ENCODE measurements at regions not wholly inside any gene's neighbourhood (a gene's known extent, or its start where the extent isn't known, plus 50 kb on each side); places are given as distances from the start of the nearest gene placed in this dataset.

- DNase-seq = no peak
Observed at GRCh38 chr12:66919466-66919865, 240.6 kb upstream of the GRIP1 start.

GRCh38 chr12:66920205-66920604 is 241.3 kb upstream of the GRIP1 start:
- DNase-seq = no peak

GRCh38 chr12:66921151-66921550 is 242.3 kb upstream of the GRIP1 start:
- no peak for DNase-seq

DNA sequence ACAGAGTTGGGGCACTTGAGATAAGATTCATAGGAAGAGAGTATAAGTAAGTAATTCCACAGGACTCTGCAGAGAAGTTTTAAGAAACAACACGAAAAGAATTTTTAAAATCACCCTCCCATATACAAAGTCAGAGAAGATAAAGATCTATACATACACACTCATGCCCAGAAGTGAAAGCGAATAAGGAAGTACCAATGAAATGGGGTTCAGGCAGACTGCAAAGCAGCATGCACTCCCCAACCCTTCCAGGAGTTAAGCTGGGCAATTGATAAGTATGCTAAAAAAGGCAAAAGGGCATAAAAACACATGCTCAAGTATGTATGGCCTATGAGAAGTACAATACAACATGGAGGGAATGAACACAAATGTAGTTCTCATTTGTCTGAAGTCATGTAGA is 246.2 kb upstream of the GRIP1 start:
- no peak for DNase-seq

- DNase-seq = no peak
Observed at GRCh38 chr12:66929121-66929520, 250.2 kb upstream of the GRIP1 start.

GRCh38 chr12:66931091-66931490 is 252.2 kb upstream of the GRIP1 start:
- no peak for DNase-seq

- DNase-seq = no peak
Observed at GRCh38 chr12:66932126-66932525, 253.2 kb upstream of the GRIP1 start.

DNA sequence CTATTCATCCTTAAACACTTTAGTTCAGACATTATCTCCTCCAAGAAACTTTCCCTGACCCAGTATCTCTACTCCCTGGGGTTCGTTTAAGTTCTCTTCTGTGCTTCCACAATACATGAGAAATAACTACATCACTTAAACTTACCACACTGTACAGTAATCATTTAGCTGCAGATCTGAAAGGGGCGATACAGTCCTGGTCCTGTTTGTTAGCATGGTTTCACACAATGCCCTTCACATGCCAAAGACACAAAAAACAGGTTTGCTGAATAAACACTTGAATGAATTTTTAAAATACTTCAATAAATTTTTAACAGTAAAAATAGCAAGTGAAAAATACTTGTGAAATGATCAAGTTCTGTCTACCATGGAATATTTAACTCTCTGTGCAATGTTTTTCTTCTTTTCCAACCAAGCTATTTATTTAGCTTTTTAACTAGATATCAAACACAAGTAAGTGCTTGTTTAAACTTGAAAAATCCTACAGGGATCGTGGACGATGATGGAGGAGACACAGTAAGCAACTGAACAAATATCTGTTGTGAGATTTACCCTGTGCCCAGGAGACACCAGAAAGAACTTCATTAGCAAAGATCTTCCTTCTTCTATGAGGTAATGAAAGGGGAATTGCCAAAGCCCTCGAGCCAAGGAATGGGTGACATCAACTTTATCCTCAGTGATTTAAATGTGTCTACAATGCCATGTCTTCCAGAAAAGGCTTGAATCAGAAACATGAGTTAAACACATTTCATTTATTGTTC is 255.6 kb upstream of the GRIP1 start:
- no peak for DNase-seq

DNA sequence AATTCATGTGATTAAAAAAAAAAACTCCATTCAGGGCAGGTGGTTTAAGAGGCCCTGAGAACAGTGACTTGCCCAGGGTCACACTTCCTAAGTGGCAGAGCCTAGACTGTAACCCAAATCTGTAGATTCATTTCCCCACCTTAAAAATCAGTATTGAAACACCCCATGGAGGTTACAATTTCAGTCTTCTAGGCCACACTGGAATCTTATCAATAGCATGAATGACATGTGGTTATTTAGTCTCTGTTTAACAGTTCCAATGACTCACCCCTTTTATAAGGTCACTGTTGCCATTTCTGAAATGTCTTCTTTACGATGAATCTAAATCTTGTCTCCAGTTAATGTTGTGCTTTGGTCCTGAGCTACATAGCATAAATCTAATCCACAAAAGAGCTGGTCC is 262.3 kb upstream of the GRIP1 start:
- DNase-seq = no peak

- DNase-seq = no peak
Observed at GRCh38 chr12:66942741-66943465, 264.0 kb upstream of the GRIP1 start.

GRCh38 chr12:66944365-66944764 is 265.5 kb upstream of the GRIP1 start:
- DNase-seq = no peak

GRCh38 chr12:66945189-66945817 is 266.4 kb upstream of the GRIP1 start:
- no peak for DNase-seq

GRCh38 chr12:66947119-66947518 is 268.2 kb upstream of the GRIP1 start:
- DNase-seq = no peak

GRCh38 chr12:66952668-66953067 is 273.8 kb upstream of the GRIP1 start:
- no peak for DNase-seq

GRCh38 chr12:66956300-66956699 is 277.4 kb upstream of the GRIP1 start:
- DNase-seq = no peak

DNA sequence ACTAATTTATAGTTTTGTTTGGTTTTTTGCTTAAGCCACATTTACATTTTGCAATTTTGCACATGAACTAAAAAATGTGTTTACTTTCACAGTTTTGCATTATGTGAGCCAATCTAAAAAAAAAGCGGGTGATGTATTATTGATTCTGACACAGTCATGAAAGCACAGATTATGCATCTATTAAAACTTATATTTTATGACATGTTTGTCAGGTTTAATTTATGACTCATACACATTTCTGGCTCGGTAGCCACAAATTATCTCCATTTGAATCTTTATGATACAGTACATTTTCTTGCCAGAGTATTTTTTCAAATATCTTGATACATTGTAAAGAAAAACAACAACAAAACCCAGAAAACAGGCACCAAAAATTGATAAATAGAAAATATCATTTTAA is 280.4 kb upstream of the GRIP1 start:
- DNase-seq = no peak

- DNase-seq = no peak
Observed at GRCh38 chr12:66960006-66960405, 281.1 kb upstream of the GRIP1 start.

DNA sequence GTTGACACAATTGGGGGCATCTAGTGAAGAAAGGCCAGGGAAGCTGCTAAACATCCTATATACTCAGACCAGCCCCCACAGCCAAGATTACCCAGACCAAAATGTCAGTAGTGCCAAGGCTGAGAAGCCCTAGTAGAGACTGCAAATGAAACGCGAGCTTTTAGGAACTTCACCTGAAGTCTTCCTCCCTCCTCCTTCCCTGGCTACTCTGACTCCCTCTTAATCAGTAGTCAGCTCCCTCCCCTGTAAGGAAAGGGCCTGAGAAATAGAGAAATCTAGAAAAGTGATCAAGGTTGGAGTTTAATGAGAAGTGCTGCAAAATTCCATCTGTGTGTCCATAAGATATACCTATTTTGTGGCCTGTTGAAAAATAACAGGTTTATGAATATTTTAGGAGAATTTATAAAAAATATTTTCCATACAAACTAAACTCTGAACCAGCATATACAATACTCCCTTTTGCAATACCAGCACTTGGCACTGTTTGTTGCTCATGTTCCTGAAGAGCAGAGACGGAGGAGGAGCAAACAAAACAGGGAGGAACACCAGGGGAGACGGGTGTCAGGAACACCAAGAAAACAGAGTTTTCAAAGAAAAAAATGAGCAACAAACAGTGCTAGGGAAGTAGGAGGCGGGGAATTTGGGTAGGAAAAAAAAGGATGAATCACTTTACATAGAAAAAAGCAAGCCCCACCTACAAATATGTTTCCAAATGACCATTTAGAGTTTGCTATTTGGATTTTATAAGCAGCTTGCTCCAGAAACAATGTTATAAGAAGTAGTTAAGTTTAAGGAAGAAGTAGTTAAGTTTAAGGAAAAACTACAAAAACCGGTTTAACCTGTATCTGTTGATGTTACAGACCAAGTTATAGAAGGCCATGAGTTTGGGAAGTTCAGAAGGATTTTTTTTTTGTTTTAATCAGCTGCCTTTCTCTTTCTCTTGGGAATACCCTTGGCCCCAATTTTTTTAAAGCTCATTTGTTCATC is 282.1 kb upstream of the GRIP1 start:
- no peak for DNase-seq

GRCh38 chr12:66962290-66962689 is 283.4 kb upstream of the GRIP1 start:
- DNase-seq = no peak

DNA sequence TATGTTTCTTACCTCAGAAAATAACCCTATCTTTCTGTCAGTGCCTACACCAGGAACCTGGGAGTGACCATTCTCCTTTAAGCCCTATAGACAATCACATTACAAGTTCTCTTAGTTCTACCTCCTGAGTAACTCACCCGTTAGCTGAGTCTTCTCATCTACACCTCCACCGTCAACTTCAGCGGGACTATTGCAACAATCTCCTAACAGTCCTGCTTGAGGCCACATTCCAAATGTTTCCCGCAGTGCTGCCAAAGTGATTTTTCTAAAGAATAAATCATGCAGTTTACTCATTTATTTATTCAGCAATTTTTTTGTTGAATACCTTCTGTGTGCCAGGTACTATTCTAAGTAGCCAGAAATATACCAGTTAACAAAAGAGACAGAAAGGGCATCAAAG is 285.0 kb upstream of the GRIP1 start:
- no peak for DNase-seq

GRCh38 chr12:66964629-66965028 is 285.8 kb upstream of the GRIP1 start:
- no peak for DNase-seq

GRCh38 chr12:66965621-66966020 is 286.7 kb upstream of the GRIP1 start:
- no peak for DNase-seq

GRCh38 chr12:66971816-66972215 is 292.9 kb upstream of the GRIP1 start:
- DNase-seq = no peak
